ENCODE measurements at regions not wholly inside any gene's neighbourhood (a gene's known extent, or its start where the extent isn't known, plus 50 kb on each side); places are given as distances from the start of the nearest gene placed in this dataset.

DNA sequence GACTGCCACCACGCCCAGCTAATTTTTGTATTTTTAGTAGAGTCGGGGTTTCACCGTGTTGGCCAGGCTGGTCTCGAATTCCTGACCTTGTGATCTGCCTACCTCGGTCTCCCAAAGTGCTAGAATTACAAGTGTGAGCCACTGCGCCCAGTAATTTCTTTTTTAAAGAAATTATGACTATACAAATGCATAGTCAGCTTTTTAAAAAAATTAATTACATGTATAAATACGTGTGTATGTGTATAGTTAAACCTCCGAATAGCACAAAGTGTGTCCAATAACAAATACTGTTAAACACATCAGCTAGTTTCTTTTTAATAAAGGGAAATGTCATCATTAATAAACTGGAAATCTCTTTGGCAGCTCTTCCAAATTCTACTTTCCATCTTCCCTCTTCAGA lies 135.5 kb upstream of the SALL4 start:
- no peaks in the 10 kb centered on the region for H3K9me3 ChIP-seq (ENCODE audit: severe bottlenecking)
- H3K27ac ChIP-seq (ENCODE audit: poor library complexity, severe bottlenecking): no peak overlapping the region
- no peak overlapping the region for H3K4me3 ChIP-seq (ENCODE audit: severe bottlenecking)
- no peaks in the 10 kb centered on the region for H3K27me3 ChIP-seq (ENCODE audit: insufficient read depth, poor library complexity, severe bottlenecking)
- DNase-seq (ENCODE audit: low spot score) (no peak), ATAC-seq (ENCODE audit: low read depth) (no peak)
- no peaks in the 10 kb centered on the region for H3K36me3 ChIP-seq (ENCODE audit: low read depth)
- H3K4me1 ChIP-seq (ENCODE audit: insufficient read depth, poor library complexity, severe bottlenecking): peaks cover 34% of the 10 kb centered on the region
- TF ChIP-seq, protein P1, sequence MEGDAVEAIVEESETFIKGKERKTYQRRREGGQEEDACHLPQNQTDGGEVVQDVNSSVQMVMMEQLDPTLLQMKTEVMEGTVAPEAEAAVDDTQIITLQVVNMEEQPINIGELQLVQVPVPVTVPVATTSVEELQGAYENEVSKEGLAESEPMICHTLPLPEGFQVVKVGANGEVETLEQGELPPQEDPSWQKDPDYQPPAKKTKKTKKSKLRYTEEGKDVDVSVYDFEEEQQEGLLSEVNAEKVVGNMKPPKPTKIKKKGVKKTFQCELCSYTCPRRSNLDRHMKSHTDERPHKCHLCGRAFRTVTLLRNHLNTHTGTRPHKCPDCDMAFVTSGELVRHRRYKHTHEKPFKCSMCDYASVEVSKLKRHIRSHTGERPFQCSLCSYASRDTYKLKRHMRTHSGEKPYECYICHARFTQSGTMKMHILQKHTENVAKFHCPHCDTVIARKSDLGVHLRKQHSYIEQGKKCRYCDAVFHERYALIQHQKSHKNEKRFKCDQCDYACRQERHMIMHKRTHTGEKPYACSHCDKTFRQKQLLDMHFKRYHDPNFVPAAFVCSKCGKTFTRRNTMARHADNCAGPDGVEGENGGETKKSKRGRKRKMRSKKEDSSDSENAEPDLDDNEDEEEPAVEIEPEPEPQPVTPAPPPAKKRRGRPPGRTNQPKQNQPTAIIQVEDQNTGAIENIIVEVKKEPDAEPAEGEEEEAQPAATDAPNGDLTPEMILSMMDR (IDR thresholded peaks at IDR 0.05; ENCODE audit: poor library complexity, severe bottlenecking): no peak

DNA sequence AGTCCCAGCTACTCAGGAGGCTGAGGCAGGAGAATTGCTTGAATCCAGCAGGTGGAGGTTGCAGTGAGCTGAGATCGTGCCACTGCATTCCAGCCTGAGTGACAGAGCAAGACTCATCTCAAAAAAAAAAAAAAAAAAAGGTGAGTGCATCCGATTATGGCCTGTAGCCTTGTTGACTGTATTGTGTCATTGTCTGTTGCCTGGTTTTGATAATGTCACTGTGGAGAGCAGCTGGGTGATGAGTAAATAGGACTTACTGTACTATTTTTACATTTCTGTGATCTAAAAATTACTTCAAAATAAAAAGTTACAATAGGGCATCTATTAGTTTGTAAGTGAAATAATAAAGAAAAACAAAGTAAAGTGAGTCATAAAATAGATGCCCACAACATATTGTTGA lies 134.1 kb upstream of the SALL4 start:
- peaks cover 35% of the 10 kb centered on the region for H3K4me1 ChIP-seq (ENCODE audit: insufficient read depth, poor library complexity, severe bottlenecking)
- TF ChIP-seq, protein P1 (IDR thresholded peaks at IDR 0.05; ENCODE audit: poor library complexity, severe bottlenecking): no peak
- no peaks in the 10 kb centered on the region for H3K27me3 ChIP-seq (ENCODE audit: insufficient read depth, poor library complexity, severe bottlenecking)

DNA sequence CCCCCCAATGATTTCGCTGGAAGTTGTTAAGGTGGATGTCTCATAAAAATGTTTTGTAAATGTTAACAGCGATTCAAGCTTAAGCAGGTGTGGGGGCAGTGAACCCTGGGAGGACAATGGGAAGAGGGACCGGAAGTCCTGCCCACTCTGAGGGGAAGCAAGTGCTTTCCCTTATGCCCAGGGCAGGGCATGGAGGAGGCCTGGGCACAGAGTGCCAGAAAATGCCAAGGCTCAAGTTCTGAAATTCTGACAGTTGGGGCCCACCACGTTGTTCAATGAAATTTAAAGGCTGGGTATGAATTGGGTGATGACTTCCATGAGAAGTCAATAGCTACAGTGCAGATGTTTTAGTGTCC lies 132.7 kb upstream of the SALL4 start:
- TF ChIP-seq, protein P1 (IDR thresholded peaks at IDR 0.05; ENCODE audit: poor library complexity, severe bottlenecking): no peak
- no peak overlapping the region for H3K27ac ChIP-seq (ENCODE audit: poor library complexity, severe bottlenecking)
- no peak for DNase-seq (ENCODE audit: low spot score)
- H3K4me3 ChIP-seq (ENCODE audit: severe bottlenecking): no peak overlapping the region
- H3K9me3 ChIP-seq (ENCODE audit: severe bottlenecking): no peaks in the 10 kb centered on the region
- H3K36me3 ChIP-seq (ENCODE audit: low read depth): no peaks in the 10 kb centered on the region
- ATAC-seq (ENCODE audit: low read depth): no peak
- H3K4me1 ChIP-seq (ENCODE audit: insufficient read depth, poor library complexity, severe bottlenecking): peaks cover 46% of the 10 kb centered on the region
- H3K27me3 ChIP-seq (ENCODE audit: insufficient read depth, poor library complexity, severe bottlenecking): no peaks in the 10 kb centered on the region

More for the DNA sequence above, 134.1 kb upstream of the SALL4 start:
- ATAC-seq (ENCODE audit: low read depth): no peak
- no peaks in the 10 kb centered on the region for H3K9me3 ChIP-seq (ENCODE audit: severe bottlenecking)
- H3K27ac ChIP-seq (ENCODE audit: poor library complexity, severe bottlenecking): no peak overlapping the region
- no peak for DNase-seq (ENCODE audit: low spot score)
- H3K36me3 ChIP-seq (ENCODE audit: low read depth): no peaks in the 10 kb centered on the region
- H3K4me3 ChIP-seq (ENCODE audit: severe bottlenecking): no peak overlapping the region

DNA sequence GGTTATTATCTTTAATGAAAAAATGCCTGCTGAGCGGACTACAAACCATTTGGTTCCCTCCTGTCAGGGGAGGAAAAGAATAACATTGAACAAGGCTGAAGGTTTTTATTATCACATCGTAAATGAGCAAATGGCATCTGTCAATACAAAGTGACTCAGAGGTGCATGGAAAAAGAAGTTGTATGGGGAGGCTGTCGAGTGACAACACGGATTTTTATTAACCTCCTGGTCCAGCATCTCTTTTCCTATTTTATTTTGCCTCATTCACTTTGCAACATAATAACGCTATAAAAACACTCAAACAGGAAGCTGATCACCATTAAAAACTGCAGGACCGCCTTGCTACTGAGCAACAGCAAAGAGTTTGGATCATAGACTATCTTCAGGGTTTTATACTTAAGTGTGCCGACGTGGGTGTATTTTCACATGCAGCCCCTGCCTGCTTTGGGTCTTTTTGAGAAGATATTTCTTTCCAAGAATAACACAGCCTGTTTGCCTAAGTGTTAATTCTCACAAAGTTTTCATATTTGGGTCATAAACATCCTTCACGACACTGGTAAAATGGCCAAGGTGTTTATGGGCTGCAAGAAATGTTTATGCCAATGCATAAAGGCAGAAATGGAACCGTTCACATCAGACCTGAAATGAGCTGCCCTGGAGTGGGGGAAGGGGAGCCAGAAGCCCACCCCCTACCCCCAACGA lies 132.1 kb upstream of the SALL4 start:
- TF ChIP-seq, protein P1 (IDR thresholded peaks at IDR 0.05; ENCODE audit: poor library complexity, severe bottlenecking): no peak
- H3K9me3 ChIP-seq (ENCODE audit: severe bottlenecking): no peaks in the 10 kb centered on the region
- ATAC-seq (ENCODE audit: low read depth) (no peak), DNase-seq (ENCODE audit: low spot score) (no peak)
- no peak overlapping the region for H3K27ac ChIP-seq (ENCODE audit: poor library complexity, severe bottlenecking)
- H3K36me3 ChIP-seq (ENCODE audit: low read depth): no peaks in the 10 kb centered on the region
- H3K27me3 ChIP-seq (ENCODE audit: insufficient read depth, poor library complexity, severe bottlenecking): no peaks in the 10 kb centered on the region
- H3K4me1 ChIP-seq (ENCODE audit: insufficient read depth, poor library complexity, severe bottlenecking): peaks cover 46% of the 10 kb centered on the region
- no peak overlapping the region for H3K4me3 ChIP-seq (ENCODE audit: severe bottlenecking)

DNA sequence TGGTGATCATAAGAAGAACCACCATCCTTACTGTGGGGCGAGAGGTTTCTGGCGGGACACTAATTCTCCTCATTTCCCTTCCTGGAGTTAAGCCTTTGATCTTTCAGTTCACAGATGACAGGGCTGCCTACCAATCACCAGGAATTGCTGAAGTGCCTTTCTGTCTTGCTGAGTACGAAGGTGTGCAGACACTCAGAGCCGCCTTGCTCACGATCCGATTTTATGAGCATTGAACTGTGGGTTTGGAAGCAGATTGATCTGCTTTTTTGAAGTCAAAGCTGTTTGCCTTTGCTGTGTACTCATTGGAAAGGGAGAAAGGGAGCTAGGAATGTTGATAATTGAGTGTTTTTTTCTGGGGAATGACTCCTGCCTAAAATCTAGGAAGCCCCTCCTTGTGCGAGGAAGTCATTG lies 129.1 kb upstream of the SALL4 start:
- no peak for ATAC-seq (ENCODE audit: low read depth)
- H3K9me3 ChIP-seq (ENCODE audit: severe bottlenecking): no peaks in the 10 kb centered on the region
- no peaks in the 10 kb centered on the region for H3K27me3 ChIP-seq (ENCODE audit: insufficient read depth, poor library complexity, severe bottlenecking)
- H3K36me3 ChIP-seq (ENCODE audit: low read depth): no peaks in the 10 kb centered on the region
- H3K27ac ChIP-seq (ENCODE audit: poor library complexity, severe bottlenecking): peak overlapping the region; percentile 1
- H3K4me1 ChIP-seq (ENCODE audit: insufficient read depth, poor library complexity, severe bottlenecking): peaks cover 39% of the 10 kb centered on the region
- no peak overlapping the region for H3K4me3 ChIP-seq (ENCODE audit: severe bottlenecking)
- TF ChIP-seq, protein P1 (IDR thresholded peaks at IDR 0.05; ENCODE audit: poor library complexity, severe bottlenecking): no peak
- no peak for DNase-seq (ENCODE audit: low spot score)
